Cardiac septum (tissue), 1 donor: ENCODE measurements at regions not wholly inside any gene's neighbourhood (a gene's known extent, or its start where the extent isn't known, plus 50 kb on each side); places are given as distances from the start of the nearest gene placed in this dataset.
"Not testable (repeated sequence)": the region's sequence is repeated elsewhere in the genome, so short reads cannot be mapped to it uniquely, and the experiment has no call there.

Experiments used
- DNase-seq: peaks from one replicate; pipeline ENCODE4 v3.0.0-alpha.2; 2020; ENCODE audit warnings: low spot score
- intact Hi-C: fragments of 100-400 bp; cut with DNase I; formaldehyde crosslinking; loops from one replicate; pipeline ENCODE4 v1.14.0; 2022
- donor health status: DM: no; HTN: no; CAD: no.

DNA sequence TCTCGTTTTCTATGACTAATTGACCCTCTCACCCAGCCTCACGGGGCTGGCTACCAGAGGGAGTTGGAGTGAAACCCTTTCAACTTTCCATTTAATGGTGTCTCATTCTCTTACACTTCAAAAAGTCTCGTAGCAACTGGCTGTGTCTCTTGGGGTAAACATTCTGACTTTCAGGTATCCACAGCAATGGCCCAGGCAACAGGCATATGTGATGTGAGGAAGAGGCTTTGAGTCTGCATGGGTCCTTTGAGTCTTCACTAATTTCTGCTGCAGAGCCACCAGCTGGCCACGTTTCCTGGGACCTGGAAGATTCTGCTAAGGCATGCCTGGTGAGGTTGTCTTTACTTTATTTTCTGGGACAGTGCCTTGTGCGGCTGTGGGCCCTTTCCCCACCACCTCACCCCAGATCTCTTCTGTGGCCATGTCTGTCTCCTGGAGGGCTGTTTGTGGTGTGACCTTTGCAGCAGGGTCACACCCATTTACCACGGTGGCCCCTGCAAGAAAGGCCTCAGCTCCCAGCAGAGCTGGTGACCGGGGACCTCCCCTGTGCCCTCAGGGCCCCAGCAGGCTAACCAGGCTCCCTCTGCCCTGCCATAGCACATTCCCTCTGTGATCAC is 112.5 kb upstream of the FRG1 start:
- DNase-seq = no peak
- intact Hi-C loops = no loop called here

DNA sequence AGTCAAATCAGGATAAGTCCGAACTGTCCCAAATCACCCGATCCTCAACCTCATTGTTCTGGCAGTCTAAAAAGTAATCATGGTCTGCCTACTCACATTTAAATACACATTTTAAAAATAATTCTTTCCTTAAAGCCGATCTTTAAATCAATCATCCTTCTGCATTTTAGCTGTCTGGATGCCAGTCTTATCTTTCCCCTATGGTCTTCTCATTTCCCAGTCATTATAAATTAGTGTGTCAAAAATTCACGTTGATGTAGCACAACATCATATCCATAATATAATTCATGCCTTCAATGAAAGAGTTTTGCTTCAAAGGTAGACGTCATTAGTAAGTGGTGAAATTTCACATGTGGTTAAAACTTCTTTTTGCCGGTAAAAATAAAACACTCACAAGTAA is 108.1 kb upstream of the FRG1 start:
- no peak for DNase-seq
- intact Hi-C loops = no loop called here

DNA sequence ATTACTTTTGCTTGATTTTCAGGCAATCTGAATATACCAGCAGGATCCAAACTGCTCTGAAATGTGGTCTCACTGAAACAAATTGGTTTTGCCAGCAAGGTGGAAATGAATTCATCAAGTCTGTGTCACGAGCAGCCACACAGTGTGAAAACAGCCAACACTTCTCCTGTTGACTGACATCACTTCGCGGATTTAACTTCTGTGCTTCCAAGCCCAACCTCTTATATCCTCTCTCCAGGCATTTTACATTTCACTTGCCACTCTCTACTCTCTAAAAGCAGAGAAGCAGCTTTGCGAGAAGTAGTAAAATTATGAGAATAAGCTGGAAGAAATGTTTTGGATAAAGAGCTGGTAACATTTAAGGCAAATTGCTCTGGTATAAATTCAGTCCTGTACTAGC is 106.1 kb upstream of the FRG1 start:
- no peak for DNase-seq
- intact Hi-C loops = no loop called here

DNA sequence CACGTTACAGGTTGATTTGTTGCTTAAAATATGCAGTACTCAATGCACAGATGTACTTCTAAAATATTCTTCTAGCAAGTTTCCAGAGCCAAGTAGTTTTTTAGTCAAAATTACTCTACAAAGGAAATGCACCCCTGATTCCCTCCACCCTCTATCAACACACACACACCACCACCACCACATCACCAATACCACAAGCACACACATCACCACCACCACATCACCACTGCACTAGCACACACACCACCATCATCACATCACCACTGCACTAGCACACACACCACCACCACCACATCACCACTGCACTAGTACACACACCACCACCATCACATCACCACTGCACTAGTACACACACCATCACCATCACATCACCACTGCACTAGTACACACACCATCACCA is 105.2 kb upstream of the FRG1 start:
- no peak for DNase-seq

DNA sequence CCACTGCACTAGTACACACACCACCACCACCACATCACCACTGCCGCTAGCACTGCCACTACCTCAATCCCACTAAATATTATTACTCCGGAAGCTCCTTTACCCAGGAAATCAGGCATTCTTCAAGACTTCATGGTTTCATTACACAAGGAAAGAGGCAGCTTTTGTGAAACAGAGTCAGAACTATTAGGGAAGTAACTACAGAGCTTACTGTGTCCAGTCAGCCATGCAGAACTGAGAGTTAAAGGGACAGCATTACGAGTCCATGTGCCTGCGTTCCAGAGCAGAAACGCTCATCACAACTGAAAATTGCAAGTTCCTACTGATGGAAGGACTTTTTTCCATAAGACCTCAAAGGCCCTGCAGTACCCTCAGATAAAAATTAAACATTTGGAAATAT is 103.2 kb upstream of the FRG1 start:
- DNase-seq = no peak
- intact Hi-C loops = no loop called here

More for the DNA sequence above, 105.2 kb upstream of the FRG1 start:
- intact Hi-C loops = no loop called here

DNA sequence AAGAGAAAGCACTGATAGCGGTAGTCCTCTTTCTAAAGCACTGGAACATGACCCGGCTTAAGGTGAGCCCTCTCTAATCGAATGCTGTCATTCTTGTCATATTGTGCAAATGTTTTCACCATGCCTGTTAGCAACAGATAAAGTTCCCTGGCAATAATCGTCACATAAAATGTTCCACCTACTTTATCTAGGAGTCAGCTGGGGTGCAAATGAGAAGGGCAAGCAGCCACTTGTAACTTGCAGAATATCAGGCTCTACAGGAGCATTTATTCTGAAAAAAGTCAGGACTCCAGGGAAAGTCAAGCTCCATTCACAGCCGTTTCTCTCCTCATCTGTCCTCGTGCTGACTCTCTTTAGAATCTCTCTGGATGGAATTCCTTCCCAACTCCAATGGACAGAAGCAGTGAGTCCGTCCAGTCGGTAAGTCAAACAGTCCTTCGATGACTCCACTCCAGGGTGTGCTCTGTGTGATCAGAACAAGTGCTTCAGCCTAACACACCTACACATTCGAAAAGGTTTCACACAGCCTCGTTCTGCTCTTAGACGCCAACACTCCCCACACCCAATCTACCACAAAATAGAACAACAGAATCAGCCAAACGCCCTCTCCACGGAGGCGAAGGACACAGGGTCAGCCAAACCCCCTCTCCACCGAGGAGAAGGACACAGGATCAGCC is 101.7 kb upstream of the FRG1 start:
- DNase-seq = no peak
- intact Hi-C loops = no loop called here

DNA sequence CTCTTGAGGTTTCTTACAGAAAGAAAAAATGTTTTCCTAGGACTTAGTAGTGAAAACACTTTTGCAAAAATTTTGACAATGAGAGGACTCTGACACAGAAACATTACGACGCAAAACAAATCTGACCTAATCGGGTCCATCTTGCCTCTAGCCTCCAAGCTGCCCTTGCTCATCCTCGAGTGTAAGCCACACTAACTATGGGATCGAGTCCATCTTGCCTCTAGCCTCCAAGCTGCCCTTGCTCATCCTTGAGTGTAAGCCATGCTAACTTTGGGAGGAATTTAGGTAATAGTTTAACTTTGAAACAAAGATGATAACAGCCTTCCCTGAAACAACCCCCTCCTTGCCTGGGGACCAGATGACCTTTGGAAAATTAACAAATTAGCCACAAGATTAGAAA is 100.3 kb upstream of the FRG1 start:
- DNase-seq = no peak
- intact Hi-C loops = no loop called here

DNA sequence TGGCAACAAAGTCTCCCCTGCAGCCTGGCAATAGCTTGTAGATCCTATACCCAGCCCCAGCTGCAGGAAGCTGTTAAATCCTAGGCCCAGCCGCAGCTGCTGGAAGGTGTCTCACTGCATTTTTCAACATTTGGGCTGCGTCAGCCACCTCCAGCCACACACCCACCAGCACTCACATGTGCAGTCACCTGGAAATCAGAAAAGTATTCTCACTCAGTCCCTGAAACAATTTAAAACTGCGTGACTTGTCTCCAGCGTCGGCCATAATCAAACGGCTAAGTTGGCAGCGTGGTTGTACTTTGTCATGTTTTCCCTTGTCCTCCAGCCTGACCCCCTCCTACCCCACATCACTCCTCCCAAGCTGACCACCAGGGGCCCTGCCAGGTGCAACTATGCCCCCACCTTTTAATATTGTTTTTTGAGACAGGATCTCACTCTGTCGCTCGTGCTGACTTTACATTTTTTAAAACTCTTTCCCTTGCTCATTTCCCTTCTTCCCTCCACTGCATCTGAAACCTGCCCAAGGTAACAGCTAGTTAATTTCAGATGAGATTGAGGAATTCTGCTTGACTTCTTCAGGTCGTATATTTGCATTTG is 97.2 kb upstream of the FRG1 start:
- DNase-seq = no peak
- intact Hi-C loops = no loop called here

DNA sequence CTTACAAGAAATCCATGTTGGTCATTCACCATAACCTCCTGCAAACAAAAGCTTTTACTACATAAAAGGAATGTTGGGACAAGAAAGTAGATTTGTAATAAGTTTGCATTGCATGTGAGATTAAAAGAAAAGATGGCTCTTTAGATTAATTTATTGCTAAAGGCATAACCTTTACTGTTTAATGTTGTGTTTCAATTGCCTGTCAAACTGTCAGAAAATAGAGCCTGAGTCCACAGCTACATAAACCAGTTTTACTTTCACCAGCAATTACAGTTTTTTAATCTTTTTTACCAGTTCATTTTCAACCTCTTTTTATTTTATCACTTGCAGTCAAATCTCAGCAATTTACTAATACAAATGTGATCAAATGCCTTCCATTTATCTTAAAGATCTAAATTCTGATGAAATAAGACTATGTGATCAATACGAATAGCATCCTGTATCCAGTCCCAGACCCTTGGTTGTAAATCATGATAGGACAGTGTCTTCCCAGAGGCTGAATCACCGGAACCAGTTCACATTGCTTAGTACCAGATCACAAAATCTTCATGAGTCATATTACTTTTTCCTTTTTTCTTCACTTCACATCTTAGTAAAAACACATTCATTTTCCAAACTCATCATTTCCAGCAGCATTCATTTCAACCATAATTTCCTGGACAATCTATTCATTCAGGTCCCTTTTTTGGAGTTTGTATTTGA is 95.4 kb upstream of the FRG1 start:
- DNase-seq = no peak
- intact Hi-C loops = no loop called here

DNA sequence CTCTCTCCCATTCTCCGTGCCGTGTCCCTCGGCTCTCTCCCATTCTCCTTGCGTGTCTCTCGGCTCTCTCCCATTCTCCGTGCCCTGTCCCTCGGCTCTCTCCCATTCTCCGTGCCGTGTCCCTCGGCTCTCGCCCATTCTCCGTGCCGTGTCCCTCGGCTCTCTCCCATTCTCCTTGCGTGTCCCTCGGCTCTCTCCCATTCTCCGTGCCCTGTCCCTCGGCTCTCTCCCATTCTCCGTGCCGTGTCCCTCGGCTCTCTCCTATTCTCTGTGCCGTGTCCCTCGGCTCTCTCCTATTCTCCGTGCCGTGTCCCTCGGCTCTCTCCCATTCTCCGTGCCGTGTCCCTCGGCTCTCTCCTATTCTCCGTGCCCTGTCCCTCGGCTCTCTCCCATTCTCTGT is 94.6 kb upstream of the FRG1 start:
- intact Hi-C loops, DNase-seq: not testable (repeated sequence)

DNA sequence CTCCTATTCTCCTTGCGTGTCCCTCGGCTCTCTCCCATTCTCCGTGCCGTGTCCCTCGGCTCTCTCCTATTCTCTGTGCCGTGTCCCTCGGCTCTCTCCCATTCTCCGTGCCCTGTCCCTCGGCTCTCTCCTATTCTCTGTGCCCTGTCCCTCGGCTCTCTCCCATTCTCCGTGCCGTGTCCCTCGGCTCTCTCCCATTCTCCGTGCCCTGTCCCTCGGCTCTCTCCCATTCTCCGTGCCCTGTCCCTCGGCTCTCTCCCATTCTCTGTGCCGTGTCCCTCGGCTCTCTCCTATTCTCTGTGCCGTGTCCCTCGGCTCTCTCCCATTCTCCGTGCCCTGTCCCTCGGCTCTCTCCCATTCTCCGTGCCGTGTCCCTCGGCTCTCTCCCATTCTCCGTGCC is 94.1 kb upstream of the FRG1 start:
- DNase-seq, intact Hi-C loops: not testable (repeated sequence)

DNA sequence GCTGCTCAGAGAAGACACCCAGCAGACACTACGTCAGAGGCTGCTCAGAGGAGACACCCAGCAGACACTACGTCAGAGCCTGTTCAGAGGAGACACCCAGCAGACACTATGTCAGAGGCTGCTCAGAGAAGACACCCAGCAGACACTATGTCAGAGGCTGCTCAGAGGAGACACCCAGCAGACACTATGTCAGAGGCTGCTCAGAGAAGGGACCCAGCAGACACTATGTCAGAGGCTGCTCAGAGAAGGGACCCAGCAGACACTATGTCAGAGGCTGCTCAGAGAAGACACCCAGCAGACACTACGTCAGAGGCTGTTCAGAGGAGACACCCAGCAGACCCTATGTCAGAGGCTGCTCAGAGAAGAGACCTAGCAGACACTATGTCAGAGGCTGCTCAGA is 92.0 kb upstream of the FRG1 start:
- DNase-seq, intact Hi-C loops: not testable (repeated sequence)

DNA sequence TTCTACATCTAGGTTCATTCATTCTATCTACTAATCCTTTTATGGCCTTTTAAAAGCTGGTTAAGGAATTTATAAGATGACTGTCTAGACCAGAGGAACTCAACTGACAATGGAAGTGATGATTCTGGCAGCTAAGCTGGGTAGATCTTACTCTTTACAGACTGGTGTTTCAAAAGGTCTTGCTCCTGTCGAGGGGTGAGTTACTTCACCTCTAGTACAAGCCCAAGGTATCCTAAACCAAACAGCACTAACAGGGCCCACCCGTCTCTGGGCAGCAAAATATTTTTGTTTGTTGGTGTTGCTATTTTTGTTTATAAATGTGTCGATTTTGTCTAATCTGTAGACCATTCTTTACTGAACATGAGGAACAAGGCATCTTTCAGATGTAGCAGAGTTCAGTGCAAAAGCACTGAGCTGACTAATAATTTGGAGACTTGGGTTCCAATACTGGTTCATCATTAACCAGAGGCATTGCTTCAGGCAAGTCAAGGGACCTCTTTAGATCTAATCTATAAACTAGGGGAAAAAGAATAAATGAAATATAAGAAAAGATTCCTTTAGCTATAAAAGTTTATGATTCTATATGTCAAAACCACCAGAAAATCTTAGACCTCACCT is 90.3 kb upstream of the FRG1 start:
- intact Hi-C loops = no loop called here

DNA sequence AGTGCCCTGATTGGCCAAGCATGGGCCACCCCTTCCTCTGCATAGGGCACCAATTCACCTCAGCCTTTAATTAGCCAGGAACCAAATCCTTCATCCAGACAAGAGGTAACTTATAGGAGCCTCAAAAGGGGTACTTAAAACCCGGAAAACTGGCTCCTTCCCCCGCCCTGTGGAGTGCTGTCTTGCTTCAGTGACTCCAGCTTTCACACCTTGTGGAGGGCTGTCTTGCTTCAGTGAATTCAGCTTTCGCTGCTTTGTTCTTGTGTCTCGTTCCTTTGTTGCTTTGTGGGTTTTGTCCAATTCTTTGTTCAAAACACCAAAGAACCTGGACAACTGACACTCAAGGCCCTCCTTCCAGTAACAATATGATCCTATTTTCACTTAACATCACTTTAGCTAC is 82.2 kb upstream of the FRG1 start:
- no peak for DNase-seq

More for the DNA sequence above, 90.3 kb upstream of the FRG1 start:
- DNase-seq = no peak

DNA sequence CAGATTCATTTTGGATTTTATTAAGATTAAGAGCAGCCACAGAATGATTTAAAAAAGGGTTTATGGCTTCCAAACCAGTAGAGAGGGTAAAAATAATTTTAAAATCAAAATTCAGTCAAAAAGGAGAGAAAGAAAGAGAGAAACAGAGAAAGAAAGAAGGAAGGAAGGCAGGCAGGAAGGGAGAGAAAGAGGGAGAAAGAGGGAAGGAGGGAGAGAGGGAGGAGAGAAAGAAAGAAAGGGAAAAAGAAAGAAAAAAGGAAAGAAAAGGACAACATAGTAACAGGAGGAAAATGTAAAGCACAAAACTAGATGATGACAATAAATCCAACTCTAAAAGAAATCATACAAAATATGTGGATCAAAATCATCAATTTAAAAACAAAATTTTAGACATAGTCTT is 79.6 kb upstream of the FRG1 start:
- DNase-seq = no peak
- intact Hi-C loops = no loop called here

More for the DNA sequence above, 82.2 kb upstream of the FRG1 start:
- intact Hi-C loops = no loop called here

DNA sequence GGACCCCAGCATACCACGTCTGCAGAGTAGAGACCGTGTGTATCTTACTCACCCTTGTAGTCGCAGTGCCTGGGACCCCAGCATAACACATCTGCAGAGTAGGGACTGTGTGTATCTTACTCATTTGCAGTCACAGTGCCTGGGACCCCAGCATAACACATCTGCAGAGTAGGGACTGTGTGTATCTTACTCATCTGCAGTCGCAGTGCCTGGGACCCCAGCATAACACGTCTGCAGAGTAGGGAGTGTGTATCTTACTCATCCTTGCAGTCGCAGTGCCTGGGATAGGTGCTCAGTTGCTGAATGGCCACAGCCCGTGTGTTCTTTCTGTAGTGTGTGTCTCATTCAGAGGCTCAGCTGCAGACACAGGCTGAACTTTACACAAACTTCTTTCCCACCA is 71.4 kb upstream of the FRG1 start:
- no peak for DNase-seq

DNA sequence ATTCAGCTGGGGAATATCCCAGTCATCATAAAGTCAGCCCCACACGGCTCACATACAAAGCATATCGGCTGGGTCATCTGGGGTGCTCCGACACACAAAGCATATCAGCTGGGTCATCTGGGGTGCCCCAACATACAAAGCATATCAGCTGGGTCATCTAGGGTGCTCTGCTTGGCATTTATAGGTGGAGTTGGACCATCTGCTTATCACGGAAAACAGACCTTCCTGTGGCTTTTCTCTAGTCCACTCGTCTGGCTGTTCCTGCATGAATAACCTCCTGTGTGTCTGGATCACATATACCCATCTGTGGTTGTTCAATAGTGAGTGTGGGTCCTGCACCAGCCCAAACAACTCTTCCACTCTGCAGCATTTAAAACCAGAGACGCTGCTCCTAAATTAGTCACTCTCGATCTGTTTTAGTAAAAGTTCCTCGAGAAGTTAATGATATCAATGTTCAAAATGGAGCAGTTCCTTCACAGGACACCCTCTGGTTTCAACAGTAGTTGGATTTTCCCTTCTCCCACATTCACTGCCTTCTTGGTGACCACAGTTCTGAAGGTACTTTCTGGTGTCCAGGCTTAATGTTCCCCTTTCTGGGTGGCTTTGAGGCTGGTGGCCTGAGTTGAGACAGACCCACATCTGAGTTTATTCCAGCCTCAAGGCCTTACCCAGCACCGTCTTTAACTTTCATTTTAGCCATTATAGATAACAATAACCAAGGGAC is 70.0 kb upstream of the FRG1 start:
- intact Hi-C loops = no loop called here
- no peak for DNase-seq

More for the DNA sequence above, 71.4 kb upstream of the FRG1 start:
- intact Hi-C loops = no loop called here

DNA sequence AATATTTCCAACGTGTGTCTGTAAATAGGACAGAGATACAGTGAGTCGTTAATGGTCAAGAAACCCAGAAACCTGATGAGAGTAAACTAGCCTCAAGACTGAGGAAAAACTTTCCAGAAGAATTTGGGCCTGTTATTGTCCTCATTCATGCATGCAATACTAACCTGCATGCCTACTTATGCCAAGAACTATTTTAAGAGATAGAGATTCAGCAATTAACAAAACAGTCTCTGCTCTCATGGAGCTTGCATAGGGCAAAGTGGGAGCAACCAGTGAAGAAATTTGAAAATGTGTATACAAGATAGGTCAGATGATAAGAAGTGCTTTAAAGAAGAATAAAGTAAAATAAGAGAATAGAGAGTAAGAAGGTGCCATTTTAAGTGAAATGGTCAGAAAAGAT is 66.1 kb upstream of the FRG1 start:
- DNase-seq = no peak
- intact Hi-C loops = no loop called here

DNA sequence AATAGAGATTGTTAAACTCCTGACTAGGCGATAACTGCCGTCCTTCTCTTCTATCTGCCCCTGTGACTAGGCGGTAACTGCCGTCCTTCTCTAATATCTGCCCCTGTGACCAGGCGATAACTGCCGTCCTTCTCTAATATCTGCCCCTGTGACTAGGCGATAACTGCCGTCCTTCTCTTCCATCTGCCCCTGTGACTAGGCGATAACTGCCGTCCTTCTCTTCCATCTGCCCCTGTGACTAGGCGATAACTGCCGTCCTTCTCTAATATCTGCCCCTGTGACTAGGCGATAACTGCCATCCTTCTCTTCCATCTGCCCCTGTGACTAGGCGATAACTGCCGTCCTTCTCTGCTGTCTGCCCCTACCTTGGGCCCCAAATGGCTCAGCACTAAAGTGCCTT is 59.5 kb upstream of the FRG1 start:
- intact Hi-C loops = not testable (repeated sequence)

DNA sequence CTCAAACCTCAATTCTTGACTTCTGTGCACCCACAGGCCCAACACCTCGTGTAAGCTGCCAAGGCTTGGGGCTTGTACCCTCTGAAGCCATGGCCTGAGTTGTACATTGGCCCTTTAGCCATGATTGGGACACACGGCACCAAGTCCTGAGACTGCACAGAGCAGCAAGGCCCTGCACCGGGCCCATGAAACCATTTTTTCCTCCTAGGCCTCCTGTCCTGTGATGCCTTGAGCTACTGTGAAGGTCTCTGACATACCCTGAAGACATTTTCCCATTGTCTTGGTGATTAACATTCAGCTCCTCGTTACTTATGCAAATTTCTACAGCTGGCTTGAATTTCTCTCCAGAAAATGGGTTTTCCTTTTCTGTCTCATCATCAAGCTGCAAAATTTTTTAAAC is 52.3 kb upstream of the FRG1 start:
- DNase-seq, intact Hi-C loops: not testable (repeated sequence)

More for the DNA sequence above, 59.5 kb upstream of the FRG1 start:
- not testable (repeated sequence) for DNase-seq
